Transverse colon (tissue), 4 donors: ENCODE measurements at regions not wholly inside any gene's neighbourhood (a gene's known extent, or its start where the extent isn't known, plus 50 kb on each side); places are given as distances from the start of the nearest gene placed in this dataset.

Source experiments
- EP300 ChIP-seq: sonication (generic); formaldehyde crosslinking; IDR thresholded peaks from one replicate; pipeline ENCODE4 v1.6.1; 2017; ENCODE audit warnings: antibody characterized with exemption, low read depth
- POLR2A ChIP-seq: fragments of 450-650 bp; IDR thresholded peaks from one replicate; pipeline ENCODE4 v1.6.1; 2016; ENCODE audit warnings: antibody characterized with exemption, mild to moderate bottlenecking, moderate library complexity
- POLR2AphosphoS5 ChIP-seq, 3 donors: sonication (generic); formaldehyde crosslinking; IDR thresholded peaks; one replicate each; pipeline ENCODE4 v1.6.1; 2016; ENCODE audit warnings: antibody characterized with exemption in 3 of 3
- TF ChIP-seq, protein P1 (sequence below), 5 experiments: fragments of 200-600 bp in 3 of 5; fragments of 450-650 bp in 2 of 5; sonication (generic) in 3 of 5; IDR thresholded peaks; 1 replicate in 2 of 5; 2 replicates in 3 of 5; pipeline ENCODE4 v1.5.1; 2016 to 2017; ENCODE audit warnings: antibody characterized with exemption in 5 of 5, inconsistent platforms in 3 of 5, mild to moderate bottlenecking in 2 of 5, moderate library complexity in 1 of 5

DNA sequence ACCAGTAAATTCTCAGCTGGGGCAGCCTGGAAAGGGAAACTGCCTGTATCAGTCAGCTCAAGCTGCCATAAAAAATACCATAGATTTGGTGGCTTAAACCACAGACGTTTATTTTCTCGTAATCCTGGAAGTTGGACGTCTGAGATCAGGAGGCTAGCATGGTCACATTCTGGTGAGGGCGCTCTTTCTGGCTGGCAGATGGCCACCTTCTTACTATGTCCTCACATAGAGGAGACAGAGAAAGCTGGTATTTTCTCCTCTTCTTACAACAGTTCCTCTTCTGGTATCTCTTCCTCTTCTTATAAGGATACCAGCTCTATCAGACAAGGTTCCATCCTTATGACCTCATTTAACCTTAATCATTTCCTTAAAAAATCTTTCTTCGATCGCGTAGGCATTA lies 50.5 kb upstream of the RFX3 start:
- TF ChIP-seq, protein P1, sequence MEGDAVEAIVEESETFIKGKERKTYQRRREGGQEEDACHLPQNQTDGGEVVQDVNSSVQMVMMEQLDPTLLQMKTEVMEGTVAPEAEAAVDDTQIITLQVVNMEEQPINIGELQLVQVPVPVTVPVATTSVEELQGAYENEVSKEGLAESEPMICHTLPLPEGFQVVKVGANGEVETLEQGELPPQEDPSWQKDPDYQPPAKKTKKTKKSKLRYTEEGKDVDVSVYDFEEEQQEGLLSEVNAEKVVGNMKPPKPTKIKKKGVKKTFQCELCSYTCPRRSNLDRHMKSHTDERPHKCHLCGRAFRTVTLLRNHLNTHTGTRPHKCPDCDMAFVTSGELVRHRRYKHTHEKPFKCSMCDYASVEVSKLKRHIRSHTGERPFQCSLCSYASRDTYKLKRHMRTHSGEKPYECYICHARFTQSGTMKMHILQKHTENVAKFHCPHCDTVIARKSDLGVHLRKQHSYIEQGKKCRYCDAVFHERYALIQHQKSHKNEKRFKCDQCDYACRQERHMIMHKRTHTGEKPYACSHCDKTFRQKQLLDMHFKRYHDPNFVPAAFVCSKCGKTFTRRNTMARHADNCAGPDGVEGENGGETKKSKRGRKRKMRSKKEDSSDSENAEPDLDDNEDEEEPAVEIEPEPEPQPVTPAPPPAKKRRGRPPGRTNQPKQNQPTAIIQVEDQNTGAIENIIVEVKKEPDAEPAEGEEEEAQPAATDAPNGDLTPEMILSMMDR (IDR thresholded peaks at IDR 0.05), result no peak
- TF ChIP-seq POLR2A (no peak), POLR2AphosphoS5 (IDR thresholded peaks at IDR 0.05) (no peak), EP300 (no peak)
